ENCODE measurements at regions not wholly inside any gene's neighbourhood (a gene's known extent, or its start where the extent isn't known, plus 50 kb on each side); places are given as distances from the start of the nearest gene placed in this dataset.
A peak's percentile ranks its signal among the peaks of the same experiment; 100 is the strongest.

GRCh38 chr1:229989591-229990248 is 77.3 kb upstream of the GALNT2 start:
- Mint-ChIP-seq H3K27ac (no peak overlapping the region), H3K4me1 (ENCODE audit: low read depth) (no peaks in the 10 kb centered on the region), H3K27me3 (no peaks in the 10 kb centered on the region), H3K4me3 (no peak overlapping the region), H3K9me3 (no peaks in the 10 kb centered on the region), H3K36me3 (ENCODE audit: low read depth) (no peaks in the 10 kb centered on the region)
- POLR2A ChIA-PET, result no interaction called here
- ATAC-seq, result no peak
- intact Hi-C loops (cut with micrococcal nuclease), result no loop called here
- DNase-seq, result no peak
- CTCF ChIA-PET, result no interaction called here
- no peak for TF ChIP-seq CTCF (IDR thresholded peaks at IDR 0.05)

GRCh38 chr1:229990326-229990725 is 76.7 kb upstream of the GALNT2 start:
- H3K36me3 Mint-ChIP-seq (ENCODE audit: low read depth), result no peaks in the 10 kb centered on the region
- no peak overlapping the region for H3K27ac Mint-ChIP-seq
- H3K9me3 Mint-ChIP-seq, result no peaks in the 10 kb centered on the region
- intact Hi-C loops (cut with micrococcal nuclease), result no loop called here
- ATAC-seq, result no peak
- H3K4me3 Mint-ChIP-seq, result no peak overlapping the region
- no peaks in the 10 kb centered on the region for H3K4me1 Mint-ChIP-seq (ENCODE audit: low read depth)
- no peak for TF ChIP-seq CTCF (IDR thresholded peaks at IDR 0.05)
- no peaks in the 10 kb centered on the region for H3K27me3 Mint-ChIP-seq
- no peak for DNase-seq
- ChIA-PET CTCF (no interaction called here), POLR2A (interaction anchor here (0.8 kb wide), 1 partner anchor 24 kb away, joined by 3 read pairs; no protein-coding TSS in a partner anchor)

GRCh38 chr1:229991104-229991513 is 75.9 kb upstream of the GALNT2 start:
- H3K4me1 Mint-ChIP-seq (ENCODE audit: low read depth), result no peaks in the 10 kb centered on the region
- POLR2A ChIA-PET, result interaction anchor here (0.6 to 0.8 kb wide), 2 partner anchors 25 to 499 kb away, joined by 3 read pairs; no protein-coding TSS in a partner anchor
- no peak for ATAC-seq
- H3K27ac Mint-ChIP-seq, result no peak overlapping the region
- no peak for TF ChIP-seq CTCF (IDR thresholded peaks at IDR 0.05)
- DNase-seq, result no peak
- CTCF ChIA-PET, result no interaction called here
- H3K36me3 Mint-ChIP-seq (ENCODE audit: low read depth), result no peaks in the 10 kb centered on the region
- H3K9me3 Mint-ChIP-seq, result no peaks in the 10 kb centered on the region
- intact Hi-C loops (cut with micrococcal nuclease), result no loop called here
- no peaks in the 10 kb centered on the region for H3K27me3 Mint-ChIP-seq
- H3K4me3 Mint-ChIP-seq, result no peak overlapping the region

GRCh38 chr1:229991724-229992333 is 75.2 kb upstream of the GALNT2 start:
- ChIA-PET CTCF (no interaction called here), POLR2A (interaction anchor here (0.5 kb wide), 1 partner anchor 380 kb away, joined by 3 read pairs; no protein-coding TSS in a partner anchor)
- no peak overlapping the region for H3K27ac Mint-ChIP-seq
- ATAC-seq (no peak), DNase-seq (no peak)
- no peaks in the 10 kb centered on the region for H3K9me3 Mint-ChIP-seq
- H3K4me3 Mint-ChIP-seq, result no peak overlapping the region
- intact Hi-C loops (cut with micrococcal nuclease), result no loop called here
- H3K27me3 Mint-ChIP-seq, result no peaks in the 10 kb centered on the region
- no peak for TF ChIP-seq CTCF (IDR thresholded peaks at IDR 0.05)
- no peaks in the 10 kb centered on the region for H3K36me3 Mint-ChIP-seq (ENCODE audit: low read depth)
- H3K4me1 Mint-ChIP-seq (ENCODE audit: low read depth), result no peaks in the 10 kb centered on the region

- H3K4me3 Mint-ChIP-seq, result no peak overlapping the region
- DNase-seq (peak; percentile 27), ATAC-seq (peak; percentile 58)
- POLR2A ChIA-PET, result no interaction called here
- H3K27me3 Mint-ChIP-seq, result no peaks in the 10 kb centered on the region
- no peaks in the 10 kb centered on the region for H3K9me3 Mint-ChIP-seq
- H3K36me3 Mint-ChIP-seq (ENCODE audit: low read depth), result no peaks in the 10 kb centered on the region
- no peak for TF ChIP-seq CTCF (IDR thresholded peaks at IDR 0.05)
- no peaks in the 10 kb centered on the region for H3K4me1 Mint-ChIP-seq (ENCODE audit: low read depth)
- intact Hi-C loops (cut with micrococcal nuclease), result no loop called here
- CTCF ChIA-PET, result no interaction called here
- H3K27ac Mint-ChIP-seq, result no peak overlapping the region
Observed at GRCh38 chr1:229993060-229993459, 74.0 kb upstream of the GALNT2 start.

All from activated CD8-positive, alpha-beta T cell treated with anti-CD3 and anti-CD28 coated beads for 36 hours (primary cell).